Right lobe of liver (tissue), 4 donors: ENCODE measurements at regions not wholly inside any gene's neighbourhood (a gene's known extent, or its start where the extent isn't known, plus 50 kb on each side); places are given as distances from the start of the nearest gene placed in this dataset.

Source experiments
- POLR2A ChIP-seq: fragments of 450-650 bp; IDR thresholded peaks from one replicate; pipeline ENCODE4 v1.6.1; 2017; ENCODE audit warnings: antibody characterized with exemption, mild to moderate bottlenecking
- TF ChIP-seq, protein P1 (sequence below), 4 donors: fragments of 200-600 bp in 3 of 4; fragments of 450-650 bp in 1 of 4; IDR thresholded peaks; one replicate each; pipeline versions ENCODE4 v1.5.1 to v1.8.0; 2016 to 2022; ENCODE audit warnings: antibody characterized with exemption in 4 of 4, mild to moderate bottlenecking in 2 of 4
- donor health status: DM: no; HTN: no; CAD: no.
- donor health status: DM: no; HTN: no; CAD: no.
- donor health status: DM: no; HTN: yes; CAD: no.

- TF ChIP-seq, protein P1, sequence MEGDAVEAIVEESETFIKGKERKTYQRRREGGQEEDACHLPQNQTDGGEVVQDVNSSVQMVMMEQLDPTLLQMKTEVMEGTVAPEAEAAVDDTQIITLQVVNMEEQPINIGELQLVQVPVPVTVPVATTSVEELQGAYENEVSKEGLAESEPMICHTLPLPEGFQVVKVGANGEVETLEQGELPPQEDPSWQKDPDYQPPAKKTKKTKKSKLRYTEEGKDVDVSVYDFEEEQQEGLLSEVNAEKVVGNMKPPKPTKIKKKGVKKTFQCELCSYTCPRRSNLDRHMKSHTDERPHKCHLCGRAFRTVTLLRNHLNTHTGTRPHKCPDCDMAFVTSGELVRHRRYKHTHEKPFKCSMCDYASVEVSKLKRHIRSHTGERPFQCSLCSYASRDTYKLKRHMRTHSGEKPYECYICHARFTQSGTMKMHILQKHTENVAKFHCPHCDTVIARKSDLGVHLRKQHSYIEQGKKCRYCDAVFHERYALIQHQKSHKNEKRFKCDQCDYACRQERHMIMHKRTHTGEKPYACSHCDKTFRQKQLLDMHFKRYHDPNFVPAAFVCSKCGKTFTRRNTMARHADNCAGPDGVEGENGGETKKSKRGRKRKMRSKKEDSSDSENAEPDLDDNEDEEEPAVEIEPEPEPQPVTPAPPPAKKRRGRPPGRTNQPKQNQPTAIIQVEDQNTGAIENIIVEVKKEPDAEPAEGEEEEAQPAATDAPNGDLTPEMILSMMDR (IDR thresholded peaks at IDR 0.05): peak; percentile 68 to 84 (median 82)
- no peak for TF ChIP-seq POLR2A
Measured at GRCh38 chr3:74267588-74268184, 346.8 kb downstream of the CNTN3 start.
